ENCODE measurements at regions not wholly inside any gene's neighbourhood (a gene's known extent, or its start where the extent isn't known, plus 50 kb on each side); places are given as distances from the start of the nearest gene placed in this dataset.
A peak's percentile ranks its signal among the peaks of the same experiment; 100 is the strongest.
"Not testable (repeated sequence)": the region's sequence is repeated elsewhere in the genome, so short reads cannot be mapped to it uniquely, and the experiment has no call there.

- H3K9me3 ChIP-seq (ENCODE audit: control insufficient read depth, insufficient read depth, low read length); POLR2A ChIA-PET (ENCODE audit: unreplicated experiment); H3K4me2 ChIP-seq (ENCODE audit: low read depth, low read length); H4K8ac ChIP-seq (ENCODE audit: low read depth in 2 of 2, low read length in 2 of 2); H3K36me3 ChIP-seq (ENCODE audit: control insufficient read depth, insufficient read depth, low read length); dilution Hi-C loops (cut with HindIII; ENCODE audit: low sequenced_read_pairs, unreplicated experiment); H3K4me3 ChIP-seq (ENCODE audit: insufficient read depth, low read depth, low read length); H3K27ac ChIP-seq (ENCODE audit: insufficient read depth, low read length); BruUV-seq (replicated peaks); H4K20me1 ChIP-seq (ENCODE audit: insufficient read depth, low read length); H3K4ac ChIP-seq (ENCODE audit: low read depth, low read length); H3K9ac ChIP-seq (ENCODE audit: low read depth, low read length); H2BK15ac ChIP-seq (ENCODE audit: low read depth, low read length); H3K27me3 ChIP-seq (ENCODE audit: control insufficient read depth, insufficient read depth, low read length); H2AK5ac ChIP-seq (ENCODE audit: low read depth, low read length); H3K18ac ChIP-seq (ENCODE audit: low read depth, low read length); H2BK5ac ChIP-seq (ENCODE audit: low read depth, low read length, poor library complexity, severe bottlenecking); H2AFZ ChIP-seq (replicated peaks; ENCODE audit: low read length, poor library complexity); H3K23ac ChIP-seq (ENCODE audit: low read depth, low read length); H2BK20ac ChIP-seq (ENCODE audit: low read depth, low read length); ATAC-seq (ENCODE audit: low read depth); in situ Hi-C loops (cut with MboI; ENCODE audit: low sequenced_read_pairs); H4K91ac ChIP-seq (ENCODE audit: insufficient read depth, low read depth, low read length); H2AK9ac ChIP-seq (replicated peaks; ENCODE audit: low read depth, low read length, poor library complexity); H3K79me1 ChIP-seq (ENCODE audit: low read depth in 1 of 2, low read length in 2 of 2); H4K5ac ChIP-seq (ENCODE audit: low read depth, low read length); H2BK120ac ChIP-seq (ENCODE audit: low read depth, low read length); H3K56ac ChIP-seq (ENCODE audit: extremely low read depth, insufficient read depth, low read length); CTCF ChIA-PET; H3K9me1 ChIP-seq (ENCODE audit: insufficient read depth, low read length); H3K4me1 ChIP-seq (ENCODE audit: control insufficient read depth, insufficient read depth, low read length); intact Hi-C loops (cut with micrococcal nuclease); H3K14ac ChIP-seq (replicated peaks; ENCODE audit: low read depth, low read length): not testable (repeated sequence)
- WGBS, 2 experiments (ENCODE audit: extremely low coverage in 2 of 2, insufficient read length in 1 of 2): no CpG with 5 or more reads among the region's 4 CpGs
- TF ChIP-seq CTCF (conservative IDR thresholded peaks at IDR 0.05; ENCODE audit: low read depth, low read length): peak; percentile 46
- peak; percentile 14 for DNase-seq
Observed at GRCh38 chr10:42192450-42192849, 445.9 kb downstream of the ZNF33B start.

- H3K9ac ChIP-seq (ENCODE audit: low read depth, low read length); H4K91ac ChIP-seq (ENCODE audit: insufficient read depth, low read depth, low read length); BruUV-seq (replicated peaks); H3K14ac ChIP-seq (replicated peaks; ENCODE audit: low read depth, low read length); H4K5ac ChIP-seq (ENCODE audit: low read depth, low read length); H3K23ac ChIP-seq (ENCODE audit: low read depth, low read length); in situ Hi-C loops (cut with MboI; ENCODE audit: low sequenced_read_pairs); H2AFZ ChIP-seq (replicated peaks; ENCODE audit: low read length, poor library complexity); H3K4me1 ChIP-seq (ENCODE audit: control insufficient read depth, insufficient read depth, low read length); CTCF ChIA-PET; H3K18ac ChIP-seq (ENCODE audit: low read depth, low read length); H4K8ac ChIP-seq (ENCODE audit: low read depth in 2 of 2, low read length in 2 of 2); H2AK5ac ChIP-seq (ENCODE audit: low read depth, low read length); intact Hi-C loops (cut with micrococcal nuclease); H3K9me1 ChIP-seq (ENCODE audit: insufficient read depth, low read length); H3K4me3 ChIP-seq (ENCODE audit: insufficient read depth, low read depth, low read length); H3K27ac ChIP-seq (ENCODE audit: insufficient read depth, low read length); H3K36me3 ChIP-seq (ENCODE audit: control insufficient read depth, insufficient read depth, low read length); H3K27me3 ChIP-seq (ENCODE audit: control insufficient read depth, insufficient read depth, low read length); DNase-seq; H3K79me1 ChIP-seq (ENCODE audit: low read depth in 1 of 2, low read length in 2 of 2); POLR2A ChIA-PET (ENCODE audit: unreplicated experiment); H3K4me2 ChIP-seq (ENCODE audit: low read depth, low read length); H4K20me1 ChIP-seq (ENCODE audit: insufficient read depth, low read length); H2BK15ac ChIP-seq (ENCODE audit: low read depth, low read length); H2BK20ac ChIP-seq (ENCODE audit: low read depth, low read length); H2BK5ac ChIP-seq (ENCODE audit: low read depth, low read length, poor library complexity, severe bottlenecking); H2AK9ac ChIP-seq (replicated peaks; ENCODE audit: low read depth, low read length, poor library complexity); dilution Hi-C loops (cut with HindIII; ENCODE audit: low sequenced_read_pairs, unreplicated experiment); H3K4ac ChIP-seq (ENCODE audit: low read depth, low read length); ATAC-seq (ENCODE audit: low read depth); H3K56ac ChIP-seq (ENCODE audit: extremely low read depth, insufficient read depth, low read length); H2BK120ac ChIP-seq (ENCODE audit: low read depth, low read length); H3K9me3 ChIP-seq (ENCODE audit: control insufficient read depth, insufficient read depth, low read length): not testable (repeated sequence)
- 67% methylated on average over 3 of the region's 6 CpGs; no CpG with 5 or more reads in 1 of the 2 experiments for WGBS, 2 experiments (ENCODE audit: extremely low coverage in 2 of 2, insufficient read length in 1 of 2)
Observed at GRCh38 chr10:42187501-42188195, 450.7 kb downstream of the ZNF33B start.
